WI38 (cell line): ENCODE measurements at regions not wholly inside any gene's neighbourhood (a gene's known extent, or its start where the extent isn't known, plus 50 kb on each side); places are given as distances from the start of the nearest gene placed in this dataset.

Experiments
- H3K4me3 ChIP-seq: 2 replicates; pipeline ENCODE4 v1.5.1; 2011; ENCODE audit warnings: low read depth, mild to moderate bottlenecking, control low read depth, low read length
- CTCF ChIP-seq: IDR thresholded peaks from 2 replicates; pipeline ENCODE4 v1.5.1; 2012; ENCODE audit warnings: low read depth, mild to moderate bottlenecking, control low read depth, low read length

DNA sequence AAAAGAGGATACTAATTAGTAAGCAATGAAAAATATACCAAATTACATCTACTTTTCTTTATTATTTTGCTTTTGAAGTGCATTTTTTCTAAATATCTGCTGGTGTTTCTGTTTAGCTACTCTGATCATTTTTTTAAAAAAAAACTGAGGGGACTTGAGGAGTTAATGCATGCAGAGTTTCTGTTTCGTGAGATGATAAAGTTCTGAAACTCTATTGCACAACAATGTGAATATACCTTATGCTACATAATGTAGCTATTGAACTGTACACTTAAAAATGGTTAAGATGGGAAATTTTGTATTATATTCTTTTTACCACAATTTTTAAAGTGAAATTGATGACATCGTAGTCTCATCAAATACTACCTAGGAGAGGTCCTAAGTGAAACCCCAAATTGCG lies 288.3 kb upstream of the NR4A3 start:
- no peak for TF ChIP-seq CTCF
- H3K4me3 ChIP-seq, result no peak overlapping the region

GRCh38 chr9:99537996-99538395 lies 283.7 kb upstream of the NR4A3 start:
- no peak overlapping the region for H3K4me3 ChIP-seq
- no peak for TF ChIP-seq CTCF

DNA sequence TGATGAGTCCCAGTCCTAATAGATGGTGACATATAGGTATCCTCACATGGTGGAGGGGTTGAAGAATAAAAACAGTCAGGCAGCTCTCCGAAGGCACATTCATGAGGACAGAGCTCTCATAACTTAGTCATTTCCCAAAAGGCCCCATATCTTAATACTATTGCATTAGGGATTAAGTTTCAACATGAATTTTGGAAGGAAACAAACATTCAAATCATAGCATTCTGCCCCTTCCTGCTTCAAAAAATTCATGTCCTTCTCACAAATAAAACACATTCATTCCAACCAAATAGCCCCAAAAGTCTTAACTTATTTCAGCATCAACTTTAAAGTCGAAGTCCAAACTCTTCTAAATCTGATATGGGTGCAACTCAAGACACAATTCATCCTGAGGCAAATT lies 277.2 kb upstream of the NR4A3 start:
- H3K4me3 ChIP-seq, result no peak overlapping the region
- no peak for TF ChIP-seq CTCF

DNA sequence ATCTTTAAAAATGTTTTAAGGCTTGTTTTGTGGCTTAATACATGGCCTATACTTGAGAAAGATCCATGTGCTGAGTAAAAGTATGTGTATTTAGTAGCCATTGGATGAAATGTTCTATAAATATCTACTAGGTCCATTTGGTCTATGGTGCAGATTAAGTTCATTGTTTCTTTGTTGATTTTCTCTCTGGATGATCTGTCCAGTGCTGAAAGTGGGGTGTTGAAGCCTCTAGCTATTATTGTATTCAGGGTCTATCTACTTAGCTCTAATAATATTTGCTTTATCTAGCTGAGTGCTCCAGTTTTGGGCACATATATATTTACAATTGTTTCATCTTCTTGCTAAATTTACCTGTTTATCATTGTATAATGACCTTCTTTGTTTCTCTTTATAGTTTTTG lies 272.2 kb upstream of the NR4A3 start:
- H3K4me3 ChIP-seq, result no peak overlapping the region
- no peak for TF ChIP-seq CTCF

DNA sequence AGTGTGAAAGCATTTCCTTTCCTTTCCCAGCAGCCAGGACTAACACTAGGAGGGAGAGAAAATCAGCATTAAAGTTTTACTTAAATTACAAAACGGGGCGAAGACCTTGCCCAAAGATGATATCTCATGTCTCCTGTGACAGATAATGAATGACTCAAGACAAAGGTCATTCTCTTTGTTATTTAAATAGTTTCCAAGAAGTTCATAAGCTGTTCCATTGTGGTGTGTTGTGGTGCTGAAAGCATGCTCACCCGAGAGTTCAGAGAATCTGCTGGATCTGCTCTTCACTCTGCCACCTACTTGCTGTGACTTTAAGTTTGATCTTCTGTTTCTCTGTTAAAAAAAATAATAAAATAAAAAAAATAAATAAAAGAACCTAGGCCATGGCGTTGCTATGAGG lies 265.9 kb upstream of the NR4A3 start:
- H3K4me3 ChIP-seq, result no peak overlapping the region
- no peak for TF ChIP-seq CTCF

- no peak for TF ChIP-seq CTCF
Measured at GRCh38 chr9:99556998-99557397, 264.7 kb upstream of the NR4A3 start.

GRCh38 chr9:99557816-99558215 lies 263.9 kb upstream of the NR4A3 start:
- no peak for TF ChIP-seq CTCF
- H3K4me3 ChIP-seq, result no peak overlapping the region

More at GRCh38 chr9:99556998-99557397, 264.7 kb upstream of the NR4A3 start:
- H3K4me3 ChIP-seq, result no peak overlapping the region

- no peak for TF ChIP-seq CTCF
- no peak overlapping the region for H3K4me3 ChIP-seq
Measured at GRCh38 chr9:99559776-99560175, 261.9 kb upstream of the NR4A3 start.
